ENCODE measurements at regions not wholly inside any gene's neighbourhood (a gene's known extent, or its start where the extent isn't known, plus 50 kb on each side); places are given as distances from the start of the nearest gene placed in this dataset.

DNA sequence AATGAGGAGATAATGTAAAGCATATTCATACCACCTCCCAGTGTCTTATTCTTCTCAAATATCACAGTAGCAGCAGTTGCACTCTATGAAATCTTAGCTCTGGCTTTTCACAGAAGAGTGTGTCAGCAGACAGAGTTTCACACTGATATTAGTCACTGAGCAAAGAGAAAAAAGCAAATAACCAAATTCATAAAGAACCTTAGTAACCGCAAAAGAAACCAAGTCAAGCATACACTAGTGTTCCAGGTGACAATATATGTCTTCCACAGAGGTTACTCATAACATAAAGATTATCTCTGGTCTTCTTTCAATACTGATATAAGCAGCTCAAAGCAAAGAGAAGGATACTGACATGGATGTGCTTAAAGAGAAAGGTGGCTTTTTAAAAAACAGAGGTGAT, 181.7 kb upstream of the EDNRA start:
- no peak overlapping the region for H3K4me2 ChIP-seq (ENCODE audit: insufficient read depth, low read length)
- ATAC-seq = no peak
- in situ Hi-C loops (cut with MboI) (no loop called here), intact Hi-C loops (cut with micrococcal nuclease) (no loop called here)
- H3K36me3 ChIP-seq (ENCODE audit: control insufficient read depth, insufficient read depth, low read length) = no peaks in the 10 kb centered on the region
- no peaks in the 10 kb centered on the region for H4K20me1 ChIP-seq (replicated peaks; ENCODE audit: control insufficient read depth, insufficient read depth, low read length)
- WGBS (ENCODE audit: insufficient coverage, low coverage, missing lambda C conversion rate) = 0% methylated on average over 1 of the region's 1 CpG
- H3K9me3 ChIP-seq (replicated peaks; ENCODE audit: control insufficient read depth, insufficient read depth, low read depth, low read length) = no peaks in the 10 kb centered on the region
- FAIRE-seq = no peak
- no peak for DNase-seq (ENCODE audit: extremely low read depth in 1 of 4, low spot score in 3 of 4)
- H3K79me2 ChIP-seq (ENCODE audit: control insufficient read depth, insufficient read depth, low read length) = no peaks in the 10 kb centered on the region
- no peak overlapping the region for H3K4me3 ChIP-seq
- no peak overlapping the region for H3K27ac ChIP-seq (ENCODE audit: extremely low read depth, low read depth, low read length)
- no peaks in the 10 kb centered on the region for H3K27me3 ChIP-seq (ENCODE audit: control insufficient read depth in 2 of 2, insufficient read depth in 2 of 2, low read length in 2 of 2)
- TF ChIP-seq SRSF9 (IDR thresholded peaks at IDR 0.05; ENCODE audit: borderline replicate concordance, low read depth, low read length) (no peak), ZBTB17 (CRISPR knock-in tag; IDR thresholded peaks at IDR 0.05) (no peak), DIDO1 (tag; IDR thresholded peaks at IDR 0.05; ENCODE audit: low read depth) (no peak), CBFA2T3 (IDR thresholded peaks at IDR 0.05) (no peak), ZNF561 (CRISPR knock-in tag; conservative IDR thresholded peaks at IDR 0.05) (no peak), TAF15 (IDR thresholded peaks at IDR 0.05; ENCODE audit: low read depth, low read length) (no peak), SMARCE1 (IDR thresholded peaks at IDR 0.05) (no peak), PTRF (tag; IDR thresholded peaks at IDR 0.05) (no peak), EGR1 (conservative IDR thresholded peaks at IDR 0.05) (no peak), ZNF253 (CRISPR knock-in tag; conservative IDR thresholded peaks at IDR 0.05) (no peak), BRD4 (IDR thresholded peaks at IDR 0.05) (no peak), LCOR (CRISPR knock-in tag; IDR thresholded peaks at IDR 0.05) (no peak), HDAC2 (IDR thresholded peaks at IDR 0.05) (no peak), GABPA (tag; conservative IDR thresholded peaks at IDR 0.05; ENCODE audit: low read depth) (no peak), ILK (tag; IDR thresholded peaks at IDR 0.05; ENCODE audit: borderline replicate concordance, low read depth) (no peak)
- TF ChIP-seq, protein P1, sequence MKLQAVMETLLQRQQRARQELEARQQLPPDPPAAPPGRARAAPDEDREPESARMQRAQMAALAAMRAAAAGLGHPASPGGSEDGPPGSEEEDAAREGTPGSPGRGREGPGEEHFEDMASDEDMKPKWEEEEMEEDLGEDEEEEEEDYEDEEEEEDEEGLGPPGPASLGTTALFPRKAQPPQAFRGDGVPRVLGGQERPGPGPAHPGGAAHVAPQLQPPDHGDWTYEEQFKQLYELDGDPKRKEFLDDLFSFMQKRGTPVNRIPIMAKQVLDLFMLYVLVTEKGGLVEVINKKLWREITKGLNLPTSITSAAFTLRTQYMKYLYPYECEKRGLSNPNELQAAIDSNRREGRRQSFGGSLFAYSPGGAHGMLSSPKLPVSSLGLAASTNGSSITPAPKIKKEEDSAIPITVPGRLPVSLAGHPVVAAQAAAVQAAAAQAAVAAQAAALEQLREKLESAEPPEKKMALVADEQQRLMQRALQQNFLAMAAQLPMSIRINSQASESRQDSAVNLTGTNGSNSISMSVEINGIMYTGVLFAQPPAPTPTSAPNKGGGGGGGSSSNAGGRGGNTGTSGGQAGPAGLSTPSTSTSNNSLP (IDR thresholded peaks at IDR 0.05; ENCODE audit: borderline replicate concordance, low read depth, low read length) = no peak
- H3K4me1 ChIP-seq (replicated peaks in 1 of 2; ENCODE audit: control insufficient read depth in 2 of 2, insufficient read depth in 2 of 2, low read length in 2 of 2) = no peaks in the 10 kb centered on the region
- CTCF ChIA-PET (ENCODE audit: low intra/inter-chr PET ratio) = no interaction called here
- POLR2A ChIA-PET = no interaction called here
- H3K9me1 ChIP-seq (ENCODE audit: control insufficient read depth, insufficient read depth, low read length) = no peaks in the 10 kb centered on the region
- no peak overlapping the region for H3K9ac ChIP-seq (ENCODE audit: insufficient read depth in 1 of 2, low read depth in 2 of 2, low read length in 2 of 2)
- BruUV-seq (replicated peaks) = no TSS peak
- H2AFZ ChIP-seq (ENCODE audit: low read depth, low read length) = no peak overlapping the region
